Ovary (tissue), 3 donors: ENCODE measurements at regions not wholly inside any gene's neighbourhood (a gene's known extent, or its start where the extent isn't known, plus 50 kb on each side); places are given as distances from the start of the nearest gene placed in this dataset.

ENCODE experiments used
- EP300 ChIP-seq: sonication (generic); formaldehyde crosslinking; IDR thresholded peaks from one replicate; pipeline ENCODE4 v1.6.1; 2017; ENCODE audit warnings: antibody characterized with exemption
- TF ChIP-seq, protein P1 (sequence below), 3 donors: fragments of 450-650 bp in 2 of 3; fragments of 200-600 bp in 1 of 3; IDR thresholded peaks; one replicate each; pipeline versions ENCODE4 v1.5.1 to v1.8.0; 2016 to 2022; ENCODE audit warnings: antibody characterized with exemption in 3 of 3, mild to moderate bottlenecking in 1 of 3
- donor health status: DM: no; HTN: no; CAD: no.

DNA sequence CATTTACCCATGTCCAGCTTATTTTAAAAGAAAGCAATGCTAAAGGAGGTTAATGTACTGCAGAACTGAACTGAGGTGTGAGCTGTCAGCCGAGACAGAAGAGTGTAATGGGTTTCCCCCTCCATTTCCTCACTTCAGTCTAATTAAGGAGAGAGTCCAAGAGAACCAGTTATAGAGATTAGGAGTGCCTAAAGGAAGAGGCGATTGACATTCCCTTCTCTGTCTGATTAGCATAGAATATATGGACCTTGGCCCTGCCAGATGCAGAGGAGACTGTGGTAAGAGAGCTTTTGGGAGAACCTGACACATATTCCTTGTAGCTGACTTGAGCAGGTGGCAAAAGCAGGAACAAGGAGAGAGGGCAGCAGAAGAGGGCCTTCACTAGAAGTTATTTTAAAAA, 137.5 kb upstream of the INPP4B start:
- no peak for TF ChIP-seq EP300
- TF ChIP-seq, protein P1, sequence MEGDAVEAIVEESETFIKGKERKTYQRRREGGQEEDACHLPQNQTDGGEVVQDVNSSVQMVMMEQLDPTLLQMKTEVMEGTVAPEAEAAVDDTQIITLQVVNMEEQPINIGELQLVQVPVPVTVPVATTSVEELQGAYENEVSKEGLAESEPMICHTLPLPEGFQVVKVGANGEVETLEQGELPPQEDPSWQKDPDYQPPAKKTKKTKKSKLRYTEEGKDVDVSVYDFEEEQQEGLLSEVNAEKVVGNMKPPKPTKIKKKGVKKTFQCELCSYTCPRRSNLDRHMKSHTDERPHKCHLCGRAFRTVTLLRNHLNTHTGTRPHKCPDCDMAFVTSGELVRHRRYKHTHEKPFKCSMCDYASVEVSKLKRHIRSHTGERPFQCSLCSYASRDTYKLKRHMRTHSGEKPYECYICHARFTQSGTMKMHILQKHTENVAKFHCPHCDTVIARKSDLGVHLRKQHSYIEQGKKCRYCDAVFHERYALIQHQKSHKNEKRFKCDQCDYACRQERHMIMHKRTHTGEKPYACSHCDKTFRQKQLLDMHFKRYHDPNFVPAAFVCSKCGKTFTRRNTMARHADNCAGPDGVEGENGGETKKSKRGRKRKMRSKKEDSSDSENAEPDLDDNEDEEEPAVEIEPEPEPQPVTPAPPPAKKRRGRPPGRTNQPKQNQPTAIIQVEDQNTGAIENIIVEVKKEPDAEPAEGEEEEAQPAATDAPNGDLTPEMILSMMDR (IDR thresholded peaks at IDR 0.05): no peak
